BE2C (cell line): ENCODE measurements at regions not wholly inside any gene's neighbourhood (a gene's known extent, or its start where the extent isn't known, plus 50 kb on each side); places are given as distances from the start of the nearest gene placed in this dataset.

ENCODE experiments used
- DNase-seq: peaks from one replicate; pipeline ENCODE4 v3.0.0-alpha.2; 2020
- H3K27me3 ChIP-seq: fragments of 250-450 bp; sonication (Bioruptor Pico); 2 replicates; pipeline ENCODE4 v1.5.1; 2020; ENCODE audit warnings: mild to moderate bottlenecking
- H3K36me3 ChIP-seq: fragments of 250-450 bp; sonication (Bioruptor Pico); 2 replicates; pipeline ENCODE4 v1.5.1; 2020; ENCODE audit warnings: mild to moderate bottlenecking
- H3K4me1 ChIP-seq: fragments of 250-450 bp; sonication (Bioruptor Pico); 2 replicates; pipeline ENCODE4 v1.5.1; 2020
- H3K4me3 ChIP-seq: 2 replicates; pipeline ENCODE4 v1.5.1; 2011; ENCODE audit warnings: low read depth, low read length
- H3K9me3 ChIP-seq: fragments of 250-450 bp; sonication (Bioruptor Pico); 2 replicates; pipeline ENCODE4 v1.5.1; 2020
- TF ChIP-seq, protein P1 (sequence below): IDR thresholded peaks from 2 replicates; pipeline ENCODE4 v1.5.1; 2012; ENCODE audit warnings: mild to moderate bottlenecking, low read depth, low read length

DNA sequence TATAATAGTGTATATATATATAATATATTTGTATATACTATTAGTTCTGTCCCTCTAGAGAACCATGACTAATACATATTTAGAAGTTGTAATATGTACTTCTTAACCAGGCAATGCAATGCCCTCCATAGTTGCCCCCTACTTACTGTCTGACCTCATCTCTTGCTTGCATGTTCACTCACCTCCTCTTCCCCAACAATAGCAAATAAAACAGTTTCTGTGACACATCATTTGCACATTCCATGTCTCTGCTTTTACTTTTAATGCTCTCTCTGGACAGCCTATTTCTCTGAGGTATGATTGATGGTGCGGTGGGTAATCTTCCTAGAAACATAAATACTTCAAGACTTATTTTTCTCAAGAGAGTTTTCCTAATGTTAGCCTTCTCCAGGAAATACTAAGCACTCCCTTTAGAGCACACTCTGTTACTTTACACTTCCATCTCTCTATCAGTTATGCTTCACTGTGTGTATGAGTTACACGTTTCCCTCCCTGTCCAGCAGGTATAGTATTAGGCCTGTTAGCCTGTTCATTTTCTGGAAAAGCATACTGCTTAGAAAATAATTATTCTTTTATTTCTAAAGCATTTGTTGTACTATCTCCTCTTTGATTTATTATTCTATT lies 295.6 kb upstream of the LRATD1 start:
- no peaks in the 10 kb centered on the region for H3K9me3 ChIP-seq

DNA sequence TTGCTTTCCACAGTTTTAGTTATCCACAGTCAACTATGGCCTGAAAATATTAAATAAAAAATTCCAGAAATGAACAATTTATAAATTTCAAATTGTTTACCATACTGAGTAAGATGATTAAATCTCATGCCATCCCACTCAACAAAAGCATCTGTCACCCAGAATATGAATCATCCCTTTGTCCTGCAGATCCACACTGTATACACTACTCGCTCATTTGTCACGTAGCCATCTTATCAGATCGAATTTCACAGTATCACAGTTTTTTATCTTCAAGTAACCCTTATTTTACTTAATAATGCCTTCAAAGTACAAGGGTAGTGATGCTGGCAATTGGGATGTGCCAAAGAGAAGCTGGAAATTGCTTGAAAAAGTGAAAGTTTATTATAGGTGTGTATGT lies 291.8 kb upstream of the LRATD1 start:
- no peak overlapping the region for H3K4me3 ChIP-seq
- TF ChIP-seq, protein P1, sequence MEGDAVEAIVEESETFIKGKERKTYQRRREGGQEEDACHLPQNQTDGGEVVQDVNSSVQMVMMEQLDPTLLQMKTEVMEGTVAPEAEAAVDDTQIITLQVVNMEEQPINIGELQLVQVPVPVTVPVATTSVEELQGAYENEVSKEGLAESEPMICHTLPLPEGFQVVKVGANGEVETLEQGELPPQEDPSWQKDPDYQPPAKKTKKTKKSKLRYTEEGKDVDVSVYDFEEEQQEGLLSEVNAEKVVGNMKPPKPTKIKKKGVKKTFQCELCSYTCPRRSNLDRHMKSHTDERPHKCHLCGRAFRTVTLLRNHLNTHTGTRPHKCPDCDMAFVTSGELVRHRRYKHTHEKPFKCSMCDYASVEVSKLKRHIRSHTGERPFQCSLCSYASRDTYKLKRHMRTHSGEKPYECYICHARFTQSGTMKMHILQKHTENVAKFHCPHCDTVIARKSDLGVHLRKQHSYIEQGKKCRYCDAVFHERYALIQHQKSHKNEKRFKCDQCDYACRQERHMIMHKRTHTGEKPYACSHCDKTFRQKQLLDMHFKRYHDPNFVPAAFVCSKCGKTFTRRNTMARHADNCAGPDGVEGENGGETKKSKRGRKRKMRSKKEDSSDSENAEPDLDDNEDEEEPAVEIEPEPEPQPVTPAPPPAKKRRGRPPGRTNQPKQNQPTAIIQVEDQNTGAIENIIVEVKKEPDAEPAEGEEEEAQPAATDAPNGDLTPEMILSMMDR, result no peak
- no peaks in the 10 kb centered on the region for H3K36me3 ChIP-seq
- DNase-seq, result no peak
- no peaks in the 10 kb centered on the region for H3K4me1 ChIP-seq
- H3K27me3 ChIP-seq, result no peaks in the 10 kb centered on the region
- H3K9me3 ChIP-seq, result no peaks in the 10 kb centered on the region

More for the DNA sequence above, 295.6 kb upstream of the LRATD1 start:
- Histone ChIP-seq H3K36me3 (no peaks in the 10 kb centered on the region), H3K4me1 (no peaks in the 10 kb centered on the region), H3K4me3 (no peak overlapping the region), H3K27me3 (no peaks in the 10 kb centered on the region)
- no peak for DNase-seq
- TF ChIP-seq, protein P1, result no peak

DNA sequence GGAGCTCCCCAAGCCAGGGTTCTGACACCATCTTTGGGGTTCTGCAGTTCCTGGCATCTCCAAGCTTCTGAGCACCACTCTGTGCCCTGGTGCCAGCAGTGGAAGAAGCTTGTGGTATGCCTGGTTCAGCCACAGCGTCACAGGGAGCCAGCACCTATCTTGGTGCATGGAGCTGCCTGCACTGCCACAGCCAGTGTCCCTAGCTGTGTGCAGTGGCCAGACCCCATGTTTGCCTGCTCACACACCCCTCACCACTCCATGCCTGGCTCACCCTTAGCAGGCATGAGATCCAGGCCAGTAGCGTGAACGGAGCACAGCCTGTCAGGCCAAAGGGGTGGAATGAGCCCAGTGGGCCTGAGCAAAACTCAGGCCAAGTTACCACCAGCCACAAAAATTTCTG lies 290.2 kb upstream of the LRATD1 start:
- H3K4me3 ChIP-seq, result no peak overlapping the region
- no peak for DNase-seq
- H3K27me3 ChIP-seq, result no peaks in the 10 kb centered on the region
- no peaks in the 10 kb centered on the region for H3K4me1 ChIP-seq
- H3K9me3 ChIP-seq, result no peaks in the 10 kb centered on the region
- H3K36me3 ChIP-seq, result no peaks in the 10 kb centered on the region
- TF ChIP-seq, protein P1, result no peak

DNA sequence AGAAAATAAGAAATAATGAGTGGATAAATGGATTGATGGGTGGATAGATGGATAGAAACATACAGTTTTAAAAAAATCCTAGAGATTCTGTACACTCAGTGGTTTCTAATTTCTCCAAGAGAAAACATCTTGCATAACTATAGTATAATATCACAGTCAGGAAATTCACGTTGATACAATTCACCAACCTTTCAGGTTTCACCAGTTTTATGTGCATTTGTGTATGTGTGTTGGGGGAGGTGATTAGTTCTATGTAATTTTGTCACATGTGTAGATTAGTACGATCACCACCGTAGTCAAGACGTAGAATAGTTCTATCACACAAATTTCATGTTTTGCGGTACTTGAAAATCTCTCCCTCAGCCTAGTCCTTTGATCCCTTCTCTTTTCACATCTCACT lies 288.2 kb upstream of the LRATD1 start:
- Histone ChIP-seq H3K4me1 (no peaks in the 10 kb centered on the region), H3K4me3 (no peak overlapping the region), H3K27me3 (no peaks in the 10 kb centered on the region), H3K9me3 (no peaks in the 10 kb centered on the region), H3K36me3 (no peaks in the 10 kb centered on the region)
- TF ChIP-seq, protein P1, result no peak
- DNase-seq, result no peak

GRCh38 chr2:14348247-14348646 lies 284.3 kb upstream of the LRATD1 start:
- no peak for DNase-seq
- H3K9me3 ChIP-seq, result no peaks in the 10 kb centered on the region
- no peaks in the 10 kb centered on the region for H3K4me1 ChIP-seq
- H3K36me3 ChIP-seq, result no peaks in the 10 kb centered on the region
- H3K27me3 ChIP-seq, result no peaks in the 10 kb centered on the region
- no peak overlapping the region for H3K4me3 ChIP-seq
- TF ChIP-seq, protein P1, result no peak

GRCh38 chr2:14350856-14351255 lies 281.7 kb upstream of the LRATD1 start:
- TF ChIP-seq, protein P1, result no peak
- H3K36me3 ChIP-seq, result no peaks in the 10 kb centered on the region
- H3K9me3 ChIP-seq, result no peaks in the 10 kb centered on the region
- H3K27me3 ChIP-seq, result no peaks in the 10 kb centered on the region
- DNase-seq, result no peak
- H3K4me1 ChIP-seq, result no peaks in the 10 kb centered on the region
- H3K4me3 ChIP-seq, result no peak overlapping the region
